ENCODE measurements at regions not wholly inside any gene's neighbourhood (a gene's known extent, or its start where the extent isn't known, plus 50 kb on each side); places are given as distances from the start of the nearest gene placed in this dataset.

DNA sequence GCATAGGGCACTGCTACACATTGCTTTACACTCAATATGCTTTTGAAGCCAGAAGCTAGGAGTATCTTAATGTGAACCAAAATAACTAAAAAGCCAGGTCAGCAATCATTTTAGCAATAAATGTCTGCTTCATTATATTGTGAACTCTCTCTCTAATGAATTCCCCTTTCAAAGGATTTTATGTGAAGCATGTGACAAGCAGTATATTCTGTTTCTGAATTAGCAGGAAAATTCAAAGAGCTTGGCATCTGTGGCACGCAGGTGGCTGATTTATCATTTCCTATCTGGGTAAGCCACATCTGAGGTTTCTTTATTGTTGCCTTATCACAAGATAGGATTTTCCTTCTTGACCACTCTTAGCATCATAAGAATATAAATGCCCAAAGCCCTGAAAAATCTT, 56.8 kb upstream of the KLF12 start:
- ChIA-PET POLR2A (interaction anchor here (0.6 kb wide), 1 partner anchor 1003 kb away, joined by 4 read pairs; no protein-coding TSS in a partner anchor), RAD21 (ENCODE audit: unreplicated experiment) (interaction anchor here (1.0 kb wide), 1 partner anchor 355 kb away, joined by 4 read pairs; no protein-coding TSS in a partner anchor), CTCF (interaction anchor here (2.2 kb wide), 1 partner anchor 24 kb away, joined by 6 read pairs; no protein-coding TSS in a partner anchor), SMC1A (ENCODE audit: uncharacterized antibody, unreplicated experiment) (interaction anchor here (0.6 to 1.3 kb wide), 2 partner anchors 9 to 636 kb away, joined by 3 read pairs; no protein-coding TSS in a partner anchor)
- no peak for FAIRE-seq
- no peak for DNase-seq (ENCODE audit: low read depth, low spot score)
- H3K36me3 ChIP-seq (ENCODE audit: control insufficient read depth in 2 of 2, insufficient read depth in 2 of 2, low read length in 1 of 2), result no peaks in the 10 kb centered on the region
- no peaks in the 10 kb centered on the region for H3K27me3 ChIP-seq (replicated peaks in 1 of 2; ENCODE audit: control insufficient read depth in 2 of 2, insufficient read depth in 2 of 2, low read length in 1 of 2)
- intact Hi-C loops (cut with micrococcal nuclease; ENCODE audit: unreplicated experiment) (no loop called here), in situ Hi-C loops (cut with MboI) (no loop called here)
- WGBS (ENCODE audit: insufficient coverage, insufficient replicate concordance, low lambda C conversion rate, missing lambda C conversion rate), result 25% methylated on average over 1 of the region's 1 CpG
- no peak overlapping the region for H3K27ac ChIP-seq (ENCODE audit: control insufficient read depth, insufficient read depth)
- H3K4me1 ChIP-seq (ENCODE audit: control insufficient read depth, insufficient read depth, low read length), result no peaks in the 10 kb centered on the region
- H2AFZ ChIP-seq (ENCODE audit: control insufficient read depth, low read depth, low read length), result no peak overlapping the region
- H3K9me3 ChIP-seq (replicated peaks; ENCODE audit: control insufficient read depth, insufficient read depth, low read length), result no peaks in the 10 kb centered on the region
- no TSS peak for BruUV-seq (replicated peaks)
- no peak for ATAC-seq
- no peak overlapping the region for H3K4me3 ChIP-seq
- TF ChIP-seq, protein P1, sequence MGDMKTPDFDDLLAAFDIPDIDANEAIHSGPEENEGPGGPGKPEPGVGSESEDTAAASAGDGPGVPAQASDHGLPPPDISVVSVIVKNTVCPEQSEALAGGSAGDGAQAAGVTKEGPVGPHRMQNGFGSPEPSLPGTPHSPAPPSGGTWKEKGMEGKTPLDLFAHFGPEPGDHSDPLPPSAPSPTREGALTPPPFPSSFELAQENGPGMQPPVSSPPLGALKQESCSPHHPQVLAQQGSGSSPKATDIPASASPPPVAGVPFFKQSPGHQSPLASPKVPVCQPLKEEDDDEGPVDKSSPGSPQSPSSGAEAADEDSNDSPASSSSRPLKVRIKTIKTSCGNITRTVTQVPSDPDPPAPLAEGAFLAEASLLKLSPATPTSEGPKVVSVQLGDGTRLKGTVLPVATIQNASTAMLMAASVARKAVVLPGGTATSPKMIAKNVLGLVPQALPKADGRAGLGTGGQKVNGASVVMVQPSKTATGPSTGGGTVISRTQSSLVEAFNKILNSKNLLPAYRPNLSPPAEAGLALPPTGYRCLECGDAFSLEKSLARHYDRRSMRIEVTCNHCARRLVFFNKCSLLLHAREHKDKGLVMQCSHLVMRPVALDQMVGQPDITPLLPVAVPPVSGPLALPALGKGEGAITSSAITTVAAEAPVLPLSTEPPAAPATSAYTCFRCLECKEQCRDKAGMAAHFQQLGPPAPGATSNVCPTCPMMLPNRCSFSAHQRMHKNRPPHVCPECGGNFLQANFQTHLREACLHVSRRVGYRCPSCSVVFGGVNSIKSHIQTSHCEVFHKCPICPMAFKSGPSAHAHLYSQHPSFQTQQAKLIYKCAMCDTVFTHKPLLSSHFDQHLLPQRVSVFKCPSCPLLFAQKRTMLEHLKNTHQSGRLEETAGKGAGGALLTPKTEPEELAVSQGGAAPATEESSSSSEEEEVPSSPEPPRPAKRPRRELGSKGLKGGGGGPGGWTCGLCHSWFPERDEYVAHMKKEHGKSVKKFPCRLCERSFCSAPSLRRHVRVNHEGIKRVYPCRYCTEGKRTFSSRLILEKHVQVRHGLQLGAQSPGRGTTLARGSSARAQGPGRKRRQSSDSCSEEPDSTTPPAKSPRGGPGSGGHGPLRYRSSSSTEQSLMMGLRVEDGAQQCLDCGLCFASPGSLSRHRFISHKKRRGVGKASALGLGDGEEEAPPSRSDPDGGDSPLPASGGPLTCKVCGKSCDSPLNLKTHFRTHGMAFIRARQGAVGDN (IDR thresholded peaks at IDR 0.05), result no peak
- TF ChIP-seq HDAC6 (IDR thresholded peaks at IDR 0.05; ENCODE audit: unreplicated experiment), result no peak
- H3K4me2 ChIP-seq (ENCODE audit: control insufficient read depth, insufficient read depth), result no peak overlapping the region
- H3K9ac ChIP-seq (ENCODE audit: control insufficient read depth, insufficient read depth, low read length), result no peak overlapping the region
- no peaks in the 10 kb centered on the region for H3K79me2 ChIP-seq (ENCODE audit: control insufficient read depth, insufficient read depth, low read length)
- H4K20me1 ChIP-seq (ENCODE audit: control insufficient read depth, insufficient read depth), result no peaks in the 10 kb centered on the region

DNA sequence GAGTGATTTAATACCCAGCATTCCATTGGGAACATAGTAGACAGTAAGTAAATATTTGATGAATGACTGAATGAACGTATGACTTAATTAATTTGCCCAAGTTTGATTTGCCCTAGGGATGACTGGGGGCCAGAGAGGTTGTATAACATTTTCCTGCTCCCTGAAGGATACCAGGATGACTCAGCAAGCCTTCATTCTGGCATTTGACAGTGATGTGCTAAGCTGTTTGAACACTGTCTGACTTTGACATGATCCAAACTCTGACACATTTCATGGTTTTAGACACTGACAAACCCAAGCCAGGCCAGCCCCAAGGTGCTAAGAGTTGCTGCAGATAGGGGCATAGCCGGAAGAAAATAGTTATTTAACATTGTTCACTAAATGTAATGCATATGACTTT, 53.4 kb upstream of the KLF12 start:
- SMC1A ChIA-PET (ENCODE audit: uncharacterized antibody, unreplicated experiment), result interaction anchor here (1.0 kb wide), 1 partner anchor 97 kb away, joined by 3 read pairs; no protein-coding TSS in a partner anchor
- in situ Hi-C loops (cut with MboI), result no loop called here
- FAIRE-seq (no peak), DNase-seq (ENCODE audit: low read depth, low spot score) (no peak), ATAC-seq (no peak)
- H4K20me1 ChIP-seq (ENCODE audit: control insufficient read depth, insufficient read depth), result no peaks in the 10 kb centered on the region
- POLR2A ChIA-PET, result interaction anchor here (0.7 kb wide), 1 partner anchor 192 kb away, joined by 3 read pairs; no protein-coding TSS in a partner anchor
- RAD21 ChIA-PET (ENCODE audit: unreplicated experiment), result no interaction called here
- H3K27me3 ChIP-seq (replicated peaks in 1 of 2; ENCODE audit: control insufficient read depth in 2 of 2, insufficient read depth in 2 of 2, low read length in 1 of 2), result no peaks in the 10 kb centered on the region
- WGBS (ENCODE audit: insufficient coverage, insufficient replicate concordance, low lambda C conversion rate, missing lambda C conversion rate), result 44% methylated on average over 2 of the region's 2 CpGs
- no peak overlapping the region for H3K27ac ChIP-seq (ENCODE audit: control insufficient read depth, insufficient read depth)
- no peaks in the 10 kb centered on the region for H3K36me3 ChIP-seq (ENCODE audit: control insufficient read depth in 2 of 2, insufficient read depth in 2 of 2, low read length in 1 of 2)
- no peak overlapping the region for H3K9ac ChIP-seq (ENCODE audit: control insufficient read depth, insufficient read depth, low read length)
- no peaks in the 10 kb centered on the region for H3K79me2 ChIP-seq (ENCODE audit: control insufficient read depth, insufficient read depth, low read length)
- H3K4me1 ChIP-seq (ENCODE audit: control insufficient read depth, insufficient read depth, low read length), result no peaks in the 10 kb centered on the region
- CTCF ChIA-PET, result no interaction called here
- no peak overlapping the region for H2AFZ ChIP-seq (ENCODE audit: control insufficient read depth, low read depth, low read length)
- intact Hi-C loops (cut with micrococcal nuclease; ENCODE audit: unreplicated experiment), result no loop called here
- H3K4me2 ChIP-seq (ENCODE audit: control insufficient read depth, insufficient read depth), result no peak overlapping the region
- no peaks in the 10 kb centered on the region for H3K9me3 ChIP-seq (replicated peaks; ENCODE audit: control insufficient read depth, insufficient read depth, low read length)
- no peak for TF ChIP-seq CHD2 (IDR thresholded peaks at IDR 0.05; ENCODE audit: borderline replicate concordance, low read depth, low read length)
- no peak for TF ChIP-seq JUND (IDR thresholded peaks at IDR 0.05; ENCODE audit: low read depth, low read length)
- TF ChIP-seq CHD4 (IDR thresholded peaks at IDR 0.05), result no peak
- H3K4me3 ChIP-seq, result no peak overlapping the region
- BruUV-seq (replicated peaks), result no TSS peak
